HUES6 (cell line): ENCODE measurements at regions not wholly inside any gene's neighbourhood (a gene's known extent, or its start where the extent isn't known, plus 50 kb on each side); places are given as distances from the start of the nearest gene placed in this dataset.

ENCODE experiments used
- H3K27ac ChIP-seq: 2 replicates; pipeline ENCODE4 v1.7.0; 2013; ENCODE audit warnings: low read depth, mild to moderate bottlenecking, low read length, inconsistent platforms
- H3K27me3 ChIP-seq: 2 replicates; pipeline ENCODE4 v1.6.1; 2013; ENCODE audit warnings: low read length; ENCODE audit not compliant: control insufficient read depth, insufficient read depth
- H3K36me3 ChIP-seq: 2 replicates; pipeline ENCODE4 v1.6.1; 2013; ENCODE audit warnings: low read length; ENCODE audit not compliant: control insufficient read depth, insufficient read depth
- H3K4me1 ChIP-seq: 2 replicates; pipeline ENCODE4 v1.6.1; 2013; ENCODE audit warnings: low read length; ENCODE audit not compliant: control insufficient read depth, insufficient read depth
- H3K4me3 ChIP-seq: 2 replicates; pipeline ENCODE4 v1.5.1; 2013; ENCODE audit warnings: low read depth, low read length
- H3K9ac ChIP-seq: one replicate; pipeline ENCODE4 v1.6.1; 2013; ENCODE audit warnings: mild to moderate bottlenecking, low read length
- H3K9me3 ChIP-seq: 2 replicates; pipeline ENCODE4 v1.6.1; 2013; ENCODE audit warnings: low read depth, low read length; ENCODE audit not compliant: control insufficient read depth, insufficient read depth

- no peaks in the 10 kb centered on the region for H3K4me1 ChIP-seq
- no peak overlapping the region for H3K4me3 ChIP-seq
- no peaks in the 10 kb centered on the region for H3K9me3 ChIP-seq
- no peaks in the 10 kb centered on the region for H3K27me3 ChIP-seq
- no peaks in the 10 kb centered on the region for H3K36me3 ChIP-seq
- no peak overlapping the region for H3K27ac ChIP-seq
- no peak overlapping the region for H3K9ac ChIP-seq
Observed at GRCh38 chr12:115584156-115584555, 693.3 kb downstream of the MED13L start.

DNA sequence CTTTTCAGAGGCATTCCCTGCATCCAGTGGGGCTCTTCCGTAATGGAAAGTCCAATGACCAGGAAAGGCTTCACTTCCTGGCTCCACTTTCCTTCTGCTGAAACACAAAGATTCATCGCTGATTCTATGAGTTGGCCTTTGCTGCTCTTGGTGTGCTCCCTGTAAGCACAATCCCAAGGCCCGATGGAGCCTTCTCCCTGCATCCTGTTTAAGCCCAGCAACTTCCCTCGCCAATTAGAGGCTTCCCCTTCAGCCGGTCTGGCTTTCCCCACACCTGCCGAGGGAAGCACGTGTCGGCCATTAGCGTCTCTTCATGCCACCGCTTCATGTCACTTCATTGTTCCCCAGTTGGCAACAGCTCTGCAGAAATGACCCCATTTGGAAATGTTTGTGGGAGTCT, 693.9 kb downstream of the MED13L start:
- Histone ChIP-seq H3K4me3 (no peak overlapping the region), H3K27me3 (no peaks in the 10 kb centered on the region), H3K27ac (no peak overlapping the region), H3K36me3 (no peaks in the 10 kb centered on the region), H3K9ac (no peak overlapping the region), H3K4me1 (no peaks in the 10 kb centered on the region), H3K9me3 (no peaks in the 10 kb centered on the region)

DNA sequence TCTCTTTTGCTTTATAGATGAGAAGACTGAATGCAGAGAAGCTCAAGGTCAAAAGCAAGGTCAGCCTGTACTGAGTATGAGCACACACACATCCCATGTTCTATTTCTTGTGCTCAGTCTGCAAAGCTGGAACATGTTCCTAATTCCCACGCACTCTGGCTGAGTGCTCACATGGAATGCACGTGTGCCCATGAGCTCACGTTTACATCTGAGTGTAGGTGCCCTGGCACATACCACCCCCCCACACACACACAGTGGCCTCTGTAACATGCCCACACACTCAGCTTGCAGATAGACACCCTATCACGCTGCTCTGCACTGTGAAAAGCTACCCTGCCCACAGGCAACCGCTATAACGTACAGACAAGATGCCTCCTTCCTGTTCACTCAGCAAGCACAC, 700.1 kb downstream of the MED13L start:
- Histone ChIP-seq H3K27ac (no peak overlapping the region), H3K4me1 (0 out of 2 replicates have a peak, but pooled peaks cover 2% of the 10 kb centered on the region), H3K27me3 (no peaks in the 10 kb centered on the region), H3K4me3 (no peak overlapping the region), H3K9me3 (no peaks in the 10 kb centered on the region), H3K9ac (no peak overlapping the region), H3K36me3 (no peaks in the 10 kb centered on the region)

GRCh38 chr12:115574826-115575225, 702.7 kb downstream of the MED13L start:
- Histone ChIP-seq H3K4me1 (0 out of 2 replicates have a peak, but pooled peaks cover 2% of the 10 kb centered on the region), H3K27ac (no peak overlapping the region), H3K27me3 (no peaks in the 10 kb centered on the region), H3K4me3 (no peak overlapping the region), H3K36me3 (no peaks in the 10 kb centered on the region), H3K9me3 (no peaks in the 10 kb centered on the region), H3K9ac (no peak overlapping the region)

DNA sequence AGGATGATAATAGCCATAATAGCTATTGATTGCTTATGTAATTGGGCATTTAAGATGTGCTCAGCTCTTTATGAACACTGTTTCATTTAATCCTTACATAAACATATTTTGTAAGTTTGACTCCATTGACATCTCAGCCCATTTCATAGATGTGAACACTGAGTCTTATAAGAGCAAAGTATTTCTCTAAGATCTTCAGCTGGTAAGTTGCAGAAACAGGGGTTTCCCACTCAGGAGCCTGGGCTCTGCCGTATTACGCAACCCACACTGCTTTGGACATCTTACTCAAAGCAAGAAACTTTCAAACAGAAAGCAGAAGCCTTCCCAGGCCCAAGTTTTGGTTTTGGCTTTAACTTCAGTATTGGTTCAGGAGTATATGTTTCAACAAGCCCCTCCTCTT, 705.1 kb downstream of the MED13L start:
- no peaks in the 10 kb centered on the region for H3K9me3 ChIP-seq
- H3K9ac ChIP-seq: no peak overlapping the region
- no peak overlapping the region for H3K27ac ChIP-seq
- no peak overlapping the region for H3K4me3 ChIP-seq
- no peaks in the 10 kb centered on the region for H3K27me3 ChIP-seq
- H3K36me3 ChIP-seq: no peaks in the 10 kb centered on the region
- 0 out of 2 replicates have a peak, but pooled peaks cover 2% of the 10 kb centered on the region for H3K4me1 ChIP-seq

DNA sequence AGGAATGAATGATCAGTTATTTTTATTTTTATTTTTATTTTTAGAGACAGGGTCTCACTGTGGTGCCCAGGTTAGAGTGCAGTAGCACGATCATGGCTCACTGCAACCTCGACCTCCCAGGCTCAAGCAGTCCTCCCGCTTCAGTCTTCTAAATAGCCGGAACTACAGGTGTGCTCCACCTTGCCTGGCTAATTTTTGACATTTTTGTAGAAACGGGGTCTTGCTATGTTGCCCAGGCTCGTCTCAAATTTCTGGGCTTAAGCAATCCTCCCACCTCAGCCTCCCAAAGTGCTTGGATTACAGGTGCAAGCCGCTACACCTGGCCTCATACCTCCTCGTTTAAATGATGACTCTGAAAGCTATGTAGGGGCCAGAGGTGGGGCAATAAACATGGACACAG, 706.0 kb downstream of the MED13L start:
- Histone ChIP-seq H3K4me1 (0 out of 2 replicates have a peak, but pooled peaks cover 2% of the 10 kb centered on the region), H3K27me3 (no peaks in the 10 kb centered on the region), H3K9me3 (no peaks in the 10 kb centered on the region), H3K36me3 (no peaks in the 10 kb centered on the region), H3K4me3 (no peak overlapping the region), H3K9ac (no peak overlapping the region), H3K27ac (no peak overlapping the region)

GRCh38 chr12:115571027-115571426, 706.5 kb downstream of the MED13L start:
- Histone ChIP-seq H3K27ac (no peak overlapping the region), H3K36me3 (no peaks in the 10 kb centered on the region), H3K4me1 (0 out of 2 replicates have a peak, but pooled peaks cover 2% of the 10 kb centered on the region), H3K9ac (no peak overlapping the region), H3K9me3 (no peaks in the 10 kb centered on the region), H3K27me3 (no peaks in the 10 kb centered on the region), H3K4me3 (no peak overlapping the region)

- Histone ChIP-seq H3K9me3 (no peaks in the 10 kb centered on the region), H3K4me1 (no peaks in the 10 kb centered on the region), H3K36me3 (no peaks in the 10 kb centered on the region), H3K9ac (no peak overlapping the region), H3K4me3 (no peak overlapping the region), H3K27ac (no peak overlapping the region), H3K27me3 (no peaks in the 10 kb centered on the region)
Observed at GRCh38 chr12:115570069-115570777, 707.3 kb downstream of the MED13L start.

GRCh38 chr12:115569345-115570068, 708.0 kb downstream of the MED13L start:
- H3K9me3 ChIP-seq: no peaks in the 10 kb centered on the region
- no peak overlapping the region for H3K27ac ChIP-seq
- H3K9ac ChIP-seq: no peak overlapping the region
- no peak overlapping the region for H3K4me3 ChIP-seq
- no peaks in the 10 kb centered on the region for H3K36me3 ChIP-seq
- no peaks in the 10 kb centered on the region for H3K4me1 ChIP-seq
- no peaks in the 10 kb centered on the region for H3K27me3 ChIP-seq

- H3K9me3 ChIP-seq: peaks cover 6% of the 10 kb centered on the region; the same call in 1 of the 2 replicates
- H3K27ac ChIP-seq: no peak overlapping the region
- no peak overlapping the region for H3K4me3 ChIP-seq
- no peaks in the 10 kb centered on the region for H3K36me3 ChIP-seq
- H3K9ac ChIP-seq: no peak overlapping the region
- H3K4me1 ChIP-seq: no peaks in the 10 kb centered on the region
- H3K27me3 ChIP-seq: no peaks in the 10 kb centered on the region
Observed at GRCh38 chr12:115558281-115558680, 719.2 kb downstream of the MED13L start.

GRCh38 chr12:115553622-115554021, 723.9 kb downstream of the MED13L start:
- no peaks in the 10 kb centered on the region for H3K4me1 ChIP-seq
- H3K9me3 ChIP-seq: peaks cover 6% of the 10 kb centered on the region; the same call in 1 of the 2 replicates
- no peak overlapping the region for H3K9ac ChIP-seq
- no peaks in the 10 kb centered on the region for H3K36me3 ChIP-seq
- no peak overlapping the region for H3K27ac ChIP-seq
- H3K27me3 ChIP-seq: no peaks in the 10 kb centered on the region
- no peak overlapping the region for H3K4me3 ChIP-seq
